ENCODE measurements at regions not wholly inside any gene's neighbourhood (a gene's known extent, or its start where the extent isn't known, plus 50 kb on each side); places are given as distances from the start of the nearest gene placed in this dataset.
A peak's percentile ranks its signal among the peaks of the same experiment; 100 is the strongest.

GRCh38 chr3:178436773-178437172 lies 99.5 kb upstream of the KCNMB2 start:
- Histone ChIP-seq H3K36me3 (no peaks in the 10 kb centered on the region), H3K27me3 (no peaks in the 10 kb centered on the region), H3K4me1 (peaks cover 0 to 9% (median 1%) of the 10 kb centered on the region in 12 donors), H3K4me3 (no peak overlapping the region), H3K27ac (no peak overlapping the region), H3K9me3 (no peaks in the 10 kb centered on the region)
- ATAC-seq (peak in 1 of 4 donors; percentile 31), DNase-seq (no peak)
- intact Hi-C loops (cut with DNase I): loop anchor here in 7 of 10 donors (5.0 kb wide), 3 partner anchors 511 to 531 kb away; no protein-coding TSS in a partner anchor
- TF ChIP-seq CTCF (IDR thresholded peaks at IDR 0.05) (peak; percentile 42 to 68 (median 55)), POLR2A (IDR thresholded peaks at IDR 0.05) (no peak)
- WGBS, 4 donors: 28 to 32% (median 31%) methylated on average over 3 of the region's 3 CpGs

GRCh38 chr3:178437236-178437635 lies 99.0 kb upstream of the KCNMB2 start:
- Histone ChIP-seq H3K36me3 (no peaks in the 10 kb centered on the region), H3K4me1 (peaks cover 0 to 9% (median 1%) of the 10 kb centered on the region in 12 donors), H3K4me3 (no peak overlapping the region), H3K9me3 (no peaks in the 10 kb centered on the region), H3K27me3 (no peaks in the 10 kb centered on the region), H3K27ac (no peak overlapping the region)
- 85 to 86% (median 86%) methylated on average over 5 of the region's 5 CpGs for WGBS, 4 donors
- TF ChIP-seq POLR2A (IDR thresholded peaks at IDR 0.05) (no peak), CTCF (IDR thresholded peaks at IDR 0.05) (no peak)
- DNase-seq (no peak), ATAC-seq (no peak)
- intact Hi-C loops (cut with DNase I): loop anchor here in 7 of 10 donors (5.0 kb wide), 3 partner anchors 510 to 530 kb away; no protein-coding TSS in a partner anchor

- intact Hi-C loops (cut with DNase I): loop anchor here in 7 of 10 donors (5.0 kb wide), 3 partner anchors 508 to 528 kb away; no protein-coding TSS in a partner anchor
- peak in 2 of 4 donors; percentile 28 to 44 for ATAC-seq
Observed at GRCh38 chr3:178439504-178439903, 96.7 kb upstream of the KCNMB2 start.

DNA sequence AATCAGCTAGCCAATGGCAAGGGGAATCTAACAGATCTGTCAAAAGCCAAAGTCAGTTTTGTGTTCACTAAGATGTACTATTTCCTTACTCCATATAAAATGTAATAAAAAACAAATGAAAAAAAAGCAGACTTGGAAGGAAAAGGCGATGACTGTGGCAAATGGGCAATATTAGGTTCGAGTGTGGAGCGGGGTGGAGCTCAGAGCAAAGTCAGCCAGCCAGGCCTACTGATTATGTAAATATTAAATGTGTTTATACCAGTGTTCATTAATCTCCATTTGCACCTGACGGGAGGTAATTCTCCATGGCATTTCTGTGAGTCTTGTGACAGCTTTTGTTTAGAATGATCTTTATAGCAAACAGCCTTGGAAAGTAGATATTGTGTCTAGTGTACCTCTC lies 96.2 kb upstream of the KCNMB2 start:
- DNase-seq (no peak), ATAC-seq (no peak)
- H3K9me3 ChIP-seq: no peaks in the 10 kb centered on the region
- no peak for TF ChIP-seq POLR2A (IDR thresholded peaks at IDR 0.05)
- no peak for TF ChIP-seq CTCF (IDR thresholded peaks at IDR 0.05)
- H3K27ac ChIP-seq: no peak overlapping the region
- H3K4me3 ChIP-seq: no peak overlapping the region
- intact Hi-C loops (cut with DNase I): loop anchor here in 6 of 10 donors (5.0 kb wide), 3 partner anchors 507 to 527 kb away; no protein-coding TSS in a partner anchor
- H3K27me3 ChIP-seq: no peaks in the 10 kb centered on the region
- WGBS, 4 donors: 86 to 92% (median 90%) methylated on average over 4 of the region's 4 CpGs
- H3K4me1 ChIP-seq: peaks cover 0 to 9% (median 0%) of the 10 kb centered on the region in 12 donors
- no peaks in the 10 kb centered on the region for H3K36me3 ChIP-seq

More at GRCh38 chr3:178439504-178439903, 96.7 kb upstream of the KCNMB2 start:
- no peak for TF ChIP-seq CTCF (IDR thresholded peaks at IDR 0.05)
- TF ChIP-seq POLR2A (IDR thresholded peaks at IDR 0.05): no peak
- no peak overlapping the region for H3K27ac ChIP-seq
- DNase-seq: no peak
- H3K4me3 ChIP-seq: no peak overlapping the region
- no peaks in the 10 kb centered on the region for H3K9me3 ChIP-seq
- no peaks in the 10 kb centered on the region for H3K27me3 ChIP-seq
- peaks cover 0 to 9% (median under 1%) of the 10 kb centered on the region in 12 donors for H3K4me1 ChIP-seq
- 59 to 74% (median 66%) methylated on average over 2 of the region's 2 CpGs for WGBS, 4 donors
- no peaks in the 10 kb centered on the region for H3K36me3 ChIP-seq

Measured in heart left ventricle (tissue), 16 donors.